Neural cell (in vitro differentiated cells): ENCODE measurements at regions not wholly inside any gene's neighbourhood (a gene's known extent, or its start where the extent isn't known, plus 50 kb on each side); places are given as distances from the start of the nearest gene placed in this dataset.

Experiments used
- EP300 ChIP-seq: fragments of 450-650 bp; conservative IDR thresholded peaks from 2 replicates; pipeline ENCODE4 v1.6.1; 2014; ENCODE audit warnings: antibody characterized with exemption, mild to moderate bottlenecking, moderate library complexity; ENCODE audit not compliant: poor library complexity, severe bottlenecking
- EZH2 ChIP-seq: fragments of 200-600, 300-800 bp; shearing (Covaris generic), sonication (generic); IDR thresholded peaks from 2 replicates; pipeline ENCODE4 v1.6.1; 2014; ENCODE audit warnings: antibody characterized with exemption, low read length, borderline replicate concordance, mild to moderate bottlenecking; ENCODE audit not compliant: insufficient read depth, poor library complexity, severe bottlenecking
- MXI1 ChIP-seq: fragments of 450-650 bp; conservative IDR thresholded peaks from 2 replicates; pipeline ENCODE4 v1.6.1; 2014; ENCODE audit warnings: antibody characterized with exemption, mild to moderate bottlenecking; ENCODE audit not compliant: poor library complexity, severe bottlenecking
- POLR2AphosphoS5 ChIP-seq: IDR thresholded peaks from 2 replicates; pipeline ENCODE4 v1.6.1; 2012
- RAD21 ChIP-seq: fragments of 450-650 bp; conservative IDR thresholded peaks from 2 replicates; pipeline ENCODE4 v1.6.1; 2014; ENCODE audit warnings: antibody characterized with exemption, mild to moderate bottlenecking, moderate library complexity
- SMC3 ChIP-seq: fragments of 450-650 bp; conservative IDR thresholded peaks from 2 replicates; pipeline ENCODE4 v1.6.1; 2014; ENCODE audit warnings: antibody characterized with exemption, mild to moderate bottlenecking, moderate library complexity; ENCODE audit not compliant: poor library complexity
- TAF1 ChIP-seq: IDR thresholded peaks from 2 replicates; pipeline ENCODE4 v1.6.1; 2012; ENCODE audit warnings: low read depth
- TF ChIP-seq, protein P1 (sequence below): fragments of 450-650 bp; IDR thresholded peaks from 2 replicates; pipeline ENCODE4 v1.5.1; 2014; ENCODE audit warnings: antibody characterized with exemption, mild to moderate bottlenecking, moderate library complexity; ENCODE audit not compliant: poor library complexity, severe bottlenecking
- TF ChIP-seq, protein P2 (sequence below): IDR thresholded peaks from 2 replicates; pipeline ENCODE4 v1.6.1; 2012; ENCODE audit warnings: borderline replicate concordance

DNA sequence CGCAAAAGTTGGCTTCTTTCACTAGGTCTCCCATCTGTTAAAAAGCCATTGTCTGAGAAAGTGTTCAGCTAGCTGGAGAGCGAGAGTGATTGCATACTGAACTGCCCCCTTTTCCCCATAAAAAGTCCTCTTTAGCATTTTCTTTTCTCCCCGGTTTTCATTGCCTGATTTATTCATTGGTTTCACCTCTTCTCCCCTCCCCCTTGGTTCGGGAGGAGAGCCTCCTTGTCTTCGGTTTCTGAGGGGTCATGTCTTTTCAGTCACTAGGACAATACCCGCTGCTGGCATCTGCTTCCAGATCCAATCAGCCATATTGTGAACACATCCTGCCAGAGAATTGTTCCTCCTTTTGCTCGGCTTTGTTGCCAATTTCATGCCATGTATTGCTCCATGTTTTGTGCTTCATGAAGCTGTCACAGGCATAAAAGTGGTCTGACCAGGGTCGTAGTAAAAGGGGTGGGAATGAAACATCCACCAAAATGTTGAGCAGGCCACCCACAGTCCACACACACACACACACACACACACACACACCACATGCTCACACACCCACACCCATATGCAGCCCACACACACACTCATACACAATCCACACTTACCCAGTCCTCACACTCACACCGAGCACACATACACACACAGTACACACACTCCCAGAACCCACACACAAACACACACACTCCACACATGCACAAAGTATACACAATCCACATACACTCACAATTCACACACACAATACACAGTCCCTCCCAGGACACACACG lies 136.0 kb downstream of the NKX6-1 start:
- TF ChIP-seq, protein P1, sequence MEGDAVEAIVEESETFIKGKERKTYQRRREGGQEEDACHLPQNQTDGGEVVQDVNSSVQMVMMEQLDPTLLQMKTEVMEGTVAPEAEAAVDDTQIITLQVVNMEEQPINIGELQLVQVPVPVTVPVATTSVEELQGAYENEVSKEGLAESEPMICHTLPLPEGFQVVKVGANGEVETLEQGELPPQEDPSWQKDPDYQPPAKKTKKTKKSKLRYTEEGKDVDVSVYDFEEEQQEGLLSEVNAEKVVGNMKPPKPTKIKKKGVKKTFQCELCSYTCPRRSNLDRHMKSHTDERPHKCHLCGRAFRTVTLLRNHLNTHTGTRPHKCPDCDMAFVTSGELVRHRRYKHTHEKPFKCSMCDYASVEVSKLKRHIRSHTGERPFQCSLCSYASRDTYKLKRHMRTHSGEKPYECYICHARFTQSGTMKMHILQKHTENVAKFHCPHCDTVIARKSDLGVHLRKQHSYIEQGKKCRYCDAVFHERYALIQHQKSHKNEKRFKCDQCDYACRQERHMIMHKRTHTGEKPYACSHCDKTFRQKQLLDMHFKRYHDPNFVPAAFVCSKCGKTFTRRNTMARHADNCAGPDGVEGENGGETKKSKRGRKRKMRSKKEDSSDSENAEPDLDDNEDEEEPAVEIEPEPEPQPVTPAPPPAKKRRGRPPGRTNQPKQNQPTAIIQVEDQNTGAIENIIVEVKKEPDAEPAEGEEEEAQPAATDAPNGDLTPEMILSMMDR = no peak
- no peak for TF ChIP-seq POLR2AphosphoS5
- no peak for TF ChIP-seq TAF1
- no peak for TF ChIP-seq SMC3
- no peak for TF ChIP-seq EZH2
- no peak for TF ChIP-seq MXI1
- no peak for TF ChIP-seq EP300
- TF ChIP-seq RAD21 = no peak
- TF ChIP-seq, protein P2, sequence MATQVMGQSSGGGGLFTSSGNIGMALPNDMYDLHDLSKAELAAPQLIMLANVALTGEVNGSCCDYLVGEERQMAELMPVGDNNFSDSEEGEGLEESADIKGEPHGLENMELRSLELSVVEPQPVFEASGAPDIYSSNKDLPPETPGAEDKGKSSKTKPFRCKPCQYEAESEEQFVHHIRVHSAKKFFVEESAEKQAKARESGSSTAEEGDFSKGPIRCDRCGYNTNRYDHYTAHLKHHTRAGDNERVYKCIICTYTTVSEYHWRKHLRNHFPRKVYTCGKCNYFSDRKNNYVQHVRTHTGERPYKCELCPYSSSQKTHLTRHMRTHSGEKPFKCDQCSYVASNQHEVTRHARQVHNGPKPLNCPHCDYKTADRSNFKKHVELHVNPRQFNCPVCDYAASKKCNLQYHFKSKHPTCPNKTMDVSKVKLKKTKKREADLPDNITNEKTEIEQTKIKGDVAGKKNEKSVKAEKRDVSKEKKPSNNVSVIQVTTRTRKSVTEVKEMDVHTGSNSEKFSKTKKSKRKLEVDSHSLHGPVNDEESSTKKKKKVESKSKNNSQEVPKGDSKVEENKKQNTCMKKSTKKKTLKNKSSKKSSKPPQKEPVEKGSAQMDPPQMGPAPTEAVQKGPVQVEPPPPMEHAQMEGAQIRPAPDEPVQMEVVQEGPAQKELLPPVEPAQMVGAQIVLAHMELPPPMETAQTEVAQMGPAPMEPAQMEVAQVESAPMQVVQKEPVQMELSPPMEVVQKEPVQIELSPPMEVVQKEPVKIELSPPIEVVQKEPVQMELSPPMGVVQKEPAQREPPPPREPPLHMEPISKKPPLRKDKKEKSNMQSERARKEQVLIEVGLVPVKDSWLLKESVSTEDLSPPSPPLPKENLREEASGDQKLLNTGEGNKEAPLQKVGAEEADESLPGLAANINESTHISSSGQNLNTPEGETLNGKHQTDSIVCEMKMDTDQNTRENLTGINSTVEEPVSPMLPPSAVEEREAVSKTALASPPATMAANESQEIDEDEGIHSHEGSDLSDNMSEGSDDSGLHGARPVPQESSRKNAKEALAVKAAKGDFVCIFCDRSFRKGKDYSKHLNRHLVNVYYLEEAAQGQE = no peak
